Right lobe of liver (tissue), 6 donors: ENCODE measurements at regions not wholly inside any gene's neighbourhood (a gene's known extent, or its start where the extent isn't known, plus 50 kb on each side); places are given as distances from the start of the nearest gene placed in this dataset.

ENCODE experiments used
- ATAC-seq, 4 donors: fragments of 200-7000 bp; cut with Tn5 transposase; one replicate each; pipeline ENCODE4 v1.9.1; 2020; ENCODE audit warnings: mild to moderate bottlenecking in 4 of 4, moderate library complexity in 4 of 4
- DNase-seq, 3 donors: peaks; one replicate each; pipeline ENCODE4 v3.0.0-alpha.2; 2020
- H3K27ac ChIP-seq, 3 donors: fragments of 200-600 bp; one replicate each; pipeline ENCODE4 v1.8.0; 2022
- H3K27me3 ChIP-seq, 2 donors: fragments of 200-600 bp; one replicate each; pipeline ENCODE4 v1.8.0; 2022
- H3K36me3 ChIP-seq, 4 donors: fragments of 200-600 bp; sonication (generic) in 1 of 4; one replicate each; pipeline versions ENCODE4 v1.5.1 to v1.8.0; 2017 to 2022; ENCODE audit warnings: control low read depth in 1 of 4
- H3K4me1 ChIP-seq, 4 donors: fragments of 200-600 bp; sonication (generic) in 1 of 4; one replicate each; pipeline versions ENCODE4 v1.5.1 to v1.8.0; 2017 to 2022; ENCODE audit warnings: control low read depth in 1 of 4
- H3K4me3 ChIP-seq, 3 donors: fragments of 200-600 bp; one replicate each; pipeline ENCODE4 v1.8.0; 2022
- H3K9me3 ChIP-seq, 4 donors: fragments of 200-600 bp; sonication (generic) in 1 of 4; one replicate each; pipeline versions ENCODE4 v1.5.1 to v1.8.0; 2017 to 2022; ENCODE audit warnings: control low read depth in 1 of 4
- CTCF ChIP-seq, 4 donors: fragments of 200-600 bp in 3 of 4; fragments of 450-650 bp in 1 of 4; IDR thresholded peaks; one replicate each; pipeline versions ENCODE4 v1.5.1 to v1.8.0; 2016 to 2022; ENCODE audit warnings: antibody characterized with exemption in 4 of 4, mild to moderate bottlenecking in 2 of 4
- POLR2A ChIP-seq: fragments of 450-650 bp; IDR thresholded peaks from one replicate; pipeline ENCODE4 v1.6.1; 2017; ENCODE audit warnings: antibody characterized with exemption, mild to moderate bottlenecking
- WGBS: methylation state at CpG from one replicate; pipeline ENCODE4 v1.1.6; 2018; ENCODE audit warnings: low coverage, low lambda C conversion rate; ENCODE audit not compliant: insufficient coverage; ENCODE audit errors: missing lambda C conversion rate; 5-methylcytosine and 5-hydroxymethylcytosine counted together
- intact Hi-C, 2 donors: fragments of 100-400 bp; cut with DNase I; formaldehyde crosslinking; loops; one replicate each; pipeline versions ENCODE4 v1.11.2 to v1.14.1; 2022
- donor health status: DM: no; HTN: yes; CAD: no.
- donor health status: DM: no; HTN: no; CAD: no.
- donor health status: DM: no; HTN: no; CAD: no.
- donor health status: DM: no; HTN: yes; CAD: no.
- donor health status: DM: no; HTN: yes; CAD: no.

GRCh38 chr1:112788054-112788453 lies 72.9 kb upstream of the PPM1J start:
- TF ChIP-seq CTCF (IDR thresholded peaks at IDR 0.05) (no peak), POLR2A (no peak)
- Histone ChIP-seq H3K4me3 (no peak overlapping the region), H3K4me1 (no peaks in the 10 kb centered on the region), H3K27ac (no peak overlapping the region), H3K9me3 (no peaks in the 10 kb centered on the region), H3K27me3 (no peaks in the 10 kb centered on the region), H3K36me3 (no peaks in the 10 kb centered on the region)
- intact Hi-C loops, result no loop called here
- no peak for ATAC-seq
- no peak for DNase-seq
- WGBS, result 68% methylated on average over 2 of the region's 2 CpGs

- DNase-seq, result no peak
- TF ChIP-seq CTCF (IDR thresholded peaks at IDR 0.05), result no peak
- no peak for TF ChIP-seq POLR2A
- Histone ChIP-seq H3K4me1 (no peaks in the 10 kb centered on the region), H3K9me3 (no peaks in the 10 kb centered on the region), H3K27ac (no peak overlapping the region), H3K4me3 (no peak overlapping the region), H3K36me3 (no peaks in the 10 kb centered on the region), H3K27me3 (no peaks in the 10 kb centered on the region)
- no peak for ATAC-seq
- intact Hi-C loops, result no loop called here
Measured at GRCh38 chr1:112783059-112783458, 67.9 kb upstream of the PPM1J start.

- WGBS, result 73% methylated on average over 11 of the region's 12 CpGs
- no peaks in the 10 kb centered on the region for H3K9me3 ChIP-seq
- no peaks in the 10 kb centered on the region for H3K4me1 ChIP-seq
- H3K27ac ChIP-seq, result no peak overlapping the region
- H3K36me3 ChIP-seq, result no peaks in the 10 kb centered on the region
- no peak overlapping the region for H3K4me3 ChIP-seq
- DNase-seq (no peak), ATAC-seq (no peak)
- TF ChIP-seq CTCF (IDR thresholded peaks at IDR 0.05), result no peak
- no peak for TF ChIP-seq POLR2A
- intact Hi-C loops, result no loop called here
- H3K27me3 ChIP-seq, result no peaks in the 10 kb centered on the region
Measured at GRCh38 chr1:112779665-112780526, 64.8 kb upstream of the PPM1J start.

GRCh38 chr1:112778137-112778536 lies 63.0 kb upstream of the PPM1J start:
- Histone ChIP-seq H3K4me1 (no peaks in the 10 kb centered on the region), H3K36me3 (no peaks in the 10 kb centered on the region), H3K27ac (no peak overlapping the region), H3K27me3 (no peaks in the 10 kb centered on the region), H3K4me3 (no peak overlapping the region), H3K9me3 (no peaks in the 10 kb centered on the region)
- intact Hi-C loops, result no loop called here
- 25% methylated on average over 1 of the region's 1 CpG for WGBS
- DNase-seq (no peak), ATAC-seq (no peak)
- TF ChIP-seq CTCF (IDR thresholded peaks at IDR 0.05), result no peak
